ENCODE measurements at regions not wholly inside any gene's neighbourhood (a gene's known extent, or its start where the extent isn't known, plus 50 kb on each side); places are given as distances from the start of the nearest gene placed in this dataset.
"Not testable (repeated sequence)": the region's sequence is repeated elsewhere in the genome, so short reads cannot be mapped to it uniquely, and the experiment has no call there.

DNA sequence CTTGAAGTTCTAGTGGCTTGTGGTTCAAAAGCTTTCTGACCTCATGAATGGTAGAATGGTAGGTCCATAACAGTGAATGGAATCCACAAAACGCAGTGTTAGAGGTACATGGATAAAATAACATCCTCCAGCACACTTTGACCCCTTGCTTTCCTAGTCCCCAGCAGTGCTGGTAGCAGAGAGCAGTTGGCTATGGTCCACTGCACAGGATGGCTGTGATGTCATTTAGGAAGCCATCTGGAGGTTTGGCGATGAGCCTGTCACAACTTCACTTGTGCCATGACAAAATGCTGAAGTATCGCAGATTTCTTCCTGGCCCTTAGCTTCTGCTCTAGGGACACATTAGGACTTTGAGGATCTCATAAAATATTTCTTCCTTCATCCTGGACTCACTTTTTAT lies 300.0 kb upstream of the FZD8 start:
- Histone ChIP-seq H3K9ac (ENCODE audit: insufficient read length, low read depth) (no peak overlapping the region), H3K4me1 (ENCODE audit: insufficient read depth, insufficient read length) (no peaks in the 10 kb centered on the region), H3K27me3 (ENCODE audit: insufficient read depth, insufficient read length) (no peaks in the 10 kb centered on the region), H3K36me3 (ENCODE audit: insufficient read depth, insufficient read length, low read length) (no peaks in the 10 kb centered on the region), H3K4me3 (ENCODE audit: insufficient read length, low read depth) (no peak overlapping the region), H3K9me3 (ENCODE audit: insufficient read depth, low read length) (no peaks in the 10 kb centered on the region)
- DNase-seq (ENCODE audit: low read depth, low spot score): no peak
- TF ChIP-seq ZNF274 (IDR thresholded peaks at IDR 0.05; ENCODE audit: low read depth, low read length): no peak
- TF ChIP-seq SUZ12 (IDR thresholded peaks at IDR 0.05; ENCODE audit: extremely low read depth, insufficient read depth, insufficient read length): no peak
- TF ChIP-seq YY1 (IDR thresholded peaks at IDR 0.05; ENCODE audit: insufficient read depth, insufficient read length): no peak

DNA sequence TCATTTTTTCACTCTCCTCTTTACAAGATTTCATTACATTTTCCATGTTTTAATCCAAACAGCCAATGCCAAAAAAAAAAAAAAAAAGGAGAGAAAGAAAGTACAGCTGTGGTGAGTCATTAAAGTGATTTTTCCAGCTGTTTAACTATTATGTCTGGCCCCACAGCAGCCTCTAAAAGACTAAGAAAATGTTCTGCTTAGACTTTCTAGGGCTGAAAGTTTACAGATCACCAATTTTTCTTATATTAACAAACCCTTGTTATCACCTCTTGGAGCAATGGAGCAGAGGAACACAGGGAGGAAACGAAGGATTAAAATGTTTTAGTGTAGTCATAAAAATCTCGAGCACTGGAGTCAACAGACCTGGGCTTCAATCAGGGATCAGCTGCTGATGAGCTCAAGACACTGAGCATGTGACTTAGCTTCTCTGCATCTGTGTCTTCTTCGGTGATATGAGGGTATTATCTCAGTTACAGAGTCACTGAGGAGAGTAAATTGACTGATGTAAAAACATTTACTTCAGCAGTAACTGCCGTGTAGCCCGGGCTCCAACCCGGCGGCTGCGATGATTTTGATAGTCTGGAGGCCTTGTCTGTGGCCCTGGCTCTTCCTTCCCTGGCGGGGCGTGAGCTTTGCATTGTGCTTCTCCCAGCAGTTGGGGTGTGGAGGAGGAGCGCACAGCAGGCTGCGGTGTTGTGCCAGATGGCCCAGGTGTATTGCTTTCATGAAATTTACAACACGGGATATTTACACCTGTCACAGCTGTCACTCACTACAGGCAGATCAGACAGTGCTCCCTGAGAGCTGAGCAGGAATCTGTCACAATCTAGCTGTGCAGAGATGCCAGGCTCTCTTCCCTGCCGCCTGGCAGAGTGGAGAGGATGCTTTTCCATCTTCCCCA lies 298.3 kb upstream of the FZD8 start:
- TF ChIP-seq YY1 (IDR thresholded peaks at IDR 0.05; ENCODE audit: insufficient read depth, insufficient read length): no peak
- no peak for TF ChIP-seq ZNF274 (IDR thresholded peaks at IDR 0.05; ENCODE audit: low read depth, low read length)
- no peak for TF ChIP-seq SUZ12 (IDR thresholded peaks at IDR 0.05; ENCODE audit: extremely low read depth, insufficient read depth, insufficient read length)
- no peaks in the 10 kb centered on the region for H3K27me3 ChIP-seq (ENCODE audit: insufficient read depth, insufficient read length)
- no peak overlapping the region for H3K9ac ChIP-seq (ENCODE audit: insufficient read length, low read depth)
- H3K4me1 ChIP-seq (ENCODE audit: insufficient read depth, insufficient read length): no peaks in the 10 kb centered on the region
- no peak overlapping the region for H3K4me3 ChIP-seq (ENCODE audit: insufficient read length, low read depth)
- H3K9me3 ChIP-seq (ENCODE audit: insufficient read depth, low read length): no peaks in the 10 kb centered on the region
- no peak for DNase-seq (ENCODE audit: low read depth, low spot score)
- no peaks in the 10 kb centered on the region for H3K36me3 ChIP-seq (ENCODE audit: insufficient read depth, insufficient read length, low read length)

DNA sequence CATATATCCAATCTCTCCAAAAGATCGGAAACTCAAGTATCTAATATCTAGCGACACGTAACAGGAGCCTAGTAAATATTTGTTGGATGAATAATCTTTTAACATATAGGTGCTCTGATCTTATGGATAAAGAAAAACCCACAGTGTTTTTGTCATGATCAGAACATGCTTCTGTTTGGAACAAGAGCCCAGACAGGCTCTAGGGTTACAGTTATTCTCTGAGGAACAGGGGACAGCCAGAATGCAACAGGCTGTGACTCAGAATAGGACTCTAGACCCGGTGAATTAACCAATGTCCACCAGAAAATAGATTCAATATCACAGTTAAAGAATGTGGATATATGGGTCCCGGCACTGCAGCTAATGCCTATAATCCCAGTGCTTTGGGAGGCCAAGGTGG lies 296.1 kb upstream of the FZD8 start:
- Histone ChIP-seq H3K27me3 (ENCODE audit: insufficient read depth, insufficient read length) (no peaks in the 10 kb centered on the region), H3K36me3 (ENCODE audit: insufficient read depth, insufficient read length, low read length) (no peaks in the 10 kb centered on the region), H3K9me3 (ENCODE audit: insufficient read depth, low read length) (no peaks in the 10 kb centered on the region), H3K4me1 (ENCODE audit: insufficient read depth, insufficient read length) (peaks cover 3% of the 10 kb centered on the region), H3K9ac (ENCODE audit: insufficient read length, low read depth) (no peak overlapping the region), H3K4me3 (ENCODE audit: insufficient read length, low read depth) (no peak overlapping the region)
- no peak for DNase-seq (ENCODE audit: low read depth, low spot score)
- TF ChIP-seq YY1 (IDR thresholded peaks at IDR 0.05; ENCODE audit: insufficient read depth, insufficient read length) (no peak), SUZ12 (IDR thresholded peaks at IDR 0.05; ENCODE audit: extremely low read depth, insufficient read depth, insufficient read length) (no peak), ZNF274 (IDR thresholded peaks at IDR 0.05; ENCODE audit: low read depth, low read length) (no peak)

DNA sequence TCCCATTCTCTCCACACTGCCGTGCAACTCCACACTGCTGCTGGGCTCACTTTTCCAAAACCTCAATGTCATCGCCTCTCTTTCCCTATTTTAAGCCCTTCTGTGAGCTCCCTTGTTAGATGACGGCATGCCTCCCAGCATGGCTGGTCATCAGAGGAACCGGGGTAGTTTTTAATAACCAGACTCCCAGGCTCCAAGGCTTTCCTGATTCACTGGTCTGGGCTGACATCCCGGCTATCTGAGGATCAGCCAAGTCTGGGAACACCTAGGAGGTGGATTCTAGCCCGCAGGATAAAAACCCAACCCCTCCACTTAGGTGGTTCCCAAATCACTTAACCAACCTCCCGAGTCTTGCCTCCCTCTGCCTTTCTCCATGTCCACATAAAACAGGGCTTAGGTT lies 295.4 kb upstream of the FZD8 start:
- Histone ChIP-seq H3K4me1 (ENCODE audit: insufficient read depth, insufficient read length) (peaks cover 3% of the 10 kb centered on the region), H3K36me3 (ENCODE audit: insufficient read depth, insufficient read length, low read length) (no peaks in the 10 kb centered on the region), H3K9me3 (ENCODE audit: insufficient read depth, low read length) (no peaks in the 10 kb centered on the region), H3K9ac (ENCODE audit: insufficient read length, low read depth) (no peak overlapping the region), H3K27me3 (ENCODE audit: insufficient read depth, insufficient read length) (no peaks in the 10 kb centered on the region), H3K4me3 (ENCODE audit: insufficient read length, low read depth) (no peak overlapping the region)
- DNase-seq (ENCODE audit: low read depth, low spot score): no peak
- no peak for TF ChIP-seq YY1 (IDR thresholded peaks at IDR 0.05; ENCODE audit: insufficient read depth, insufficient read length)
- TF ChIP-seq ZNF274 (IDR thresholded peaks at IDR 0.05; ENCODE audit: low read depth, low read length): no peak
- no peak for TF ChIP-seq SUZ12 (IDR thresholded peaks at IDR 0.05; ENCODE audit: extremely low read depth, insufficient read depth, insufficient read length)

DNA sequence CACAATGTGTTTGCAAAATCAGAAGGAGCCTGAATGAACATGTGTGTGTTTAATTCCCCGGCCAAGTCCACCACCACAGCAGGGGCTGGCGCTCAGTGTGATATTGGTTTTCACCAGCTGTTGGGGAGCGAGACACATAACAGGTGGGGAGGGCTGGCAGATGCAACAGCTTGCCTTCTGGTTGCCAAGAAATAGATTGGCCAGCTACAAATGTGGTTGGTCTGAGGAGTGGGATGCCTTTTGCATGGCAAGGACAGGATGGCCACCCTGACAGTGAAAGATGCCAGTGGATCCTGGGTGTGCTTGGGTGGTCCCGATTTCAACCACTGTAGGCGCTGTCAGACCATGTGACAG lies 292.5 kb upstream of the FZD8 start:
- Histone ChIP-seq H3K36me3 (ENCODE audit: insufficient read depth, insufficient read length, low read length) (no peaks in the 10 kb centered on the region), H3K27me3 (ENCODE audit: insufficient read depth, insufficient read length) (no peaks in the 10 kb centered on the region), H3K9me3 (ENCODE audit: insufficient read depth, low read length) (no peaks in the 10 kb centered on the region), H3K4me1 (ENCODE audit: insufficient read depth, insufficient read length) (peaks cover 3% of the 10 kb centered on the region), H3K4me3 (ENCODE audit: insufficient read length, low read depth) (no peak overlapping the region), H3K9ac (ENCODE audit: insufficient read length, low read depth) (no peak overlapping the region)
- no peak for TF ChIP-seq SUZ12 (IDR thresholded peaks at IDR 0.05; ENCODE audit: extremely low read depth, insufficient read depth, insufficient read length)
- no peak for TF ChIP-seq YY1 (IDR thresholded peaks at IDR 0.05; ENCODE audit: insufficient read depth, insufficient read length)
- TF ChIP-seq ZNF274 (IDR thresholded peaks at IDR 0.05; ENCODE audit: low read depth, low read length): no peak
- no peak for DNase-seq (ENCODE audit: low read depth, low spot score)

DNA sequence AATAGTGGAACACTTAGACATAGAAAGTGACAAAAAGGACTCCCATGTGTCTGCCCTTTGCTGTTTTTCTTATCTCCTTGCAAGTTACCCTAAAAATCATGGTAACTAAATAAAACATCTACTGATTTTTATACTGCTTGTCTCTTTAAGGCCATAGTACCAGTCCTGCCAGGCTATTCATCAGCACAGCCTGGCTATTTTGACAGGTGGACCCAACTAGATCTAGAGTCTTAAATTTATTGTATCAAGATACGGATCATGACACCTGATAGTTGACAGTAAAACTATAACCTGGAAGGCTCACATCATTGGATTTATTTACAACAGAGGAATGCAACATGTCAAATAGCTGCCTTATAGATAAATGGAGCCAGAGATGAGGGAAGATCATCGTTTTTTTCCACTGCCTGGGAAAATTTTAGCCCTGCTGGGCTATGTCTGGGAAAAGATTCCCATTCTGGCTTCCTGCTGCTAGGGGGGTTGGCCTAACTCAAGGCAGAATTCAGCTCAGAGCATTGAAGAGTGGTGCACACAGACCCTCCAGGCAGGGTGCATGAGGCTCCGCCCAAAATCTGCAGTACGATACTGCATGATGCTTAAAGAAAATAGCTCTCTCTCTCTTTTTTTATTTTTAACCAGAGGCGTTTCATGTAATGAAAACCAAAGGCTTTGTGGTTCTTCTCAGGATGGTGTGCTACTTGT lies 292.0 kb upstream of the FZD8 start:
- H3K36me3 ChIP-seq (ENCODE audit: insufficient read depth, insufficient read length, low read length): no peaks in the 10 kb centered on the region
- no peaks in the 10 kb centered on the region for H3K9me3 ChIP-seq (ENCODE audit: insufficient read depth, low read length)
- H3K9ac ChIP-seq (ENCODE audit: insufficient read length, low read depth): no peak overlapping the region
- H3K4me3 ChIP-seq (ENCODE audit: insufficient read length, low read depth): no peak overlapping the region
- no peaks in the 10 kb centered on the region for H3K27me3 ChIP-seq (ENCODE audit: insufficient read depth, insufficient read length)
- no peak for DNase-seq (ENCODE audit: low read depth, low spot score)
- peaks cover 3% of the 10 kb centered on the region for H3K4me1 ChIP-seq (ENCODE audit: insufficient read depth, insufficient read length)
- TF ChIP-seq YY1 (IDR thresholded peaks at IDR 0.05; ENCODE audit: insufficient read depth, insufficient read length): no peak
- no peak for TF ChIP-seq SUZ12 (IDR thresholded peaks at IDR 0.05; ENCODE audit: extremely low read depth, insufficient read depth, insufficient read length)
- no peak for TF ChIP-seq ZNF274 (IDR thresholded peaks at IDR 0.05; ENCODE audit: low read depth, low read length)

DNA sequence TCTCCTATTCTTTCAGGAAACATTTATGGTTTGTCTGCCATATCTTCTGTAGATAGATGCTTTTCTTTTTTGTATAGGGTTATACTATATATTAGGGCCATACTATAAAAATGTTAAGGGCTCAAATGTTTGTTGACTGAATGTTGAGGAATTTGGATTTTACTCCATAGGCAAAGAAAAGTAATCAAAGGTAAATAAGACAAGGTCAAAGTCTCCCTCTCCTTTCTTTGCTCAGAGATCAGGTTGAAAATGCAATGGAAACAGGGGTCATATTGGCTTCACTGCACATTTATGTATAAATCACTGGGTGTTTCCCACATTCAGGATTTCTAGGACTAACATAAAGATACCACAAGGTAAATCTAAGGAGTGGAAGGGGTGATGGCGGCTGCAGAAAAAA lies 291.4 kb upstream of the FZD8 start:
- peaks cover 3% of the 10 kb centered on the region for H3K4me1 ChIP-seq (ENCODE audit: insufficient read depth, insufficient read length)
- no peak overlapping the region for H3K4me3 ChIP-seq (ENCODE audit: insufficient read length, low read depth)
- H3K27me3 ChIP-seq (ENCODE audit: insufficient read depth, insufficient read length): no peaks in the 10 kb centered on the region
- no peaks in the 10 kb centered on the region for H3K36me3 ChIP-seq (ENCODE audit: insufficient read depth, insufficient read length, low read length)
- H3K9me3 ChIP-seq (ENCODE audit: insufficient read depth, low read length): no peaks in the 10 kb centered on the region
- no peak for DNase-seq (ENCODE audit: low read depth, low spot score)
- no peak for TF ChIP-seq YY1 (IDR thresholded peaks at IDR 0.05; ENCODE audit: insufficient read depth, insufficient read length)
- no peak for TF ChIP-seq SUZ12 (IDR thresholded peaks at IDR 0.05; ENCODE audit: extremely low read depth, insufficient read depth, insufficient read length)
- TF ChIP-seq ZNF274 (IDR thresholded peaks at IDR 0.05; ENCODE audit: low read depth, low read length): no peak
- no peak overlapping the region for H3K9ac ChIP-seq (ENCODE audit: insufficient read length, low read depth)

DNA sequence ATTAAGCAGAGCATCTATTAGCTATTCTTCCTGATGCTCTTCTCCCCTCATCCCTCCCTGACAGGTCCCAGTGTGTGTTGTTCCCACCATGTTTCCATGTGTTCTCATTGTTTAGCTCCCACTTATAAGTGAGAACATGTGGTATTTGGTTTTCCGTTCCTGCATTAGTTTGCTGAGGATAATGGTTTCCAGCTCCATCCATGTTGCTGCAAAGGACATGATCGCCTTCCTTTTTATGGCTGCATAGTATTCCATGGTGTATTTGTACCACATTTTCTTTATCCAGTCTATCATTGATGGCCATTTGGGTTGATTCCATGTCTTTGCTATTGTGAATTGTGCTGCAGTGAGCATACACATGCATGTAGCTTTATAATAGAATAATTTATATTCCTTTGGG lies 287.9 kb upstream of the FZD8 start:
- H3K4me1 ChIP-seq (ENCODE audit: insufficient read depth, insufficient read length); DNase-seq (ENCODE audit: low read depth, low spot score); H3K9ac ChIP-seq (ENCODE audit: insufficient read length, low read depth); H3K9me3 ChIP-seq (ENCODE audit: insufficient read depth, low read length); H3K27me3 ChIP-seq (ENCODE audit: insufficient read depth, insufficient read length); H3K4me3 ChIP-seq (ENCODE audit: insufficient read length, low read depth); H3K36me3 ChIP-seq (ENCODE audit: insufficient read depth, insufficient read length, low read length): not testable (repeated sequence)

All from NT2/D1 (cell line).